HG02759 (cell line): ENCODE measurements at regions not wholly inside any gene's neighbourhood (a gene's known extent, or its start where the extent isn't known, plus 50 kb on each side); places are given as distances from the start of the nearest gene placed in this dataset.

ENCODE experiments used
- ATAC-seq: cut with Tn5 transposase; IDR thresholded peaks from one replicate; pipeline ENCODE4 v1.9.1; 2021; ENCODE audit warnings: mild to moderate bottlenecking, moderate library complexity; ENCODE audit not compliant: unreplicated experiment

GRCh38 chr3:40979962-40980361 lies 219.3 kb upstream of the CTNNB1 start:
- ATAC-seq, result no peak

- no peak for ATAC-seq
Measured at GRCh38 chr3:40980467-40980866, 218.8 kb upstream of the CTNNB1 start.

- no peak for ATAC-seq
Measured at GRCh38 chr3:40985195-40985594, 214.1 kb upstream of the CTNNB1 start.

- no peak for ATAC-seq
Measured at GRCh38 chr3:40988468-40988867, 210.8 kb upstream of the CTNNB1 start.

GRCh38 chr3:40989141-40990061 lies 209.9 kb upstream of the CTNNB1 start:
- no peak for ATAC-seq

GRCh38 chr3:40990062-40990456 lies 209.2 kb upstream of the CTNNB1 start:
- no peak for ATAC-seq

GRCh38 chr3:40992023-40992422 lies 207.3 kb upstream of the CTNNB1 start:
- ATAC-seq, result no peak

- ATAC-seq, result no peak
Measured at GRCh38 chr3:40994611-40995010, 204.7 kb upstream of the CTNNB1 start.

- no peak for ATAC-seq
Measured at GRCh38 chr3:40995271-40995670, 204.0 kb upstream of the CTNNB1 start.

GRCh38 chr3:40996382-40996781 lies 202.9 kb upstream of the CTNNB1 start:
- no peak for ATAC-seq

GRCh38 chr3:40996827-40997710 lies 202.2 kb upstream of the CTNNB1 start:
- no peak for ATAC-seq

- ATAC-seq, result no peak
Measured at GRCh38 chr3:40997711-40998519, 201.4 kb upstream of the CTNNB1 start.

- ATAC-seq, result no peak
Measured at GRCh38 chr3:40999682-41000081, 199.6 kb upstream of the CTNNB1 start.

GRCh38 chr3:41000471-41000870 lies 198.8 kb upstream of the CTNNB1 start:
- no peak for ATAC-seq

- ATAC-seq, result no peak
Measured at GRCh38 chr3:41001556-41001955, 197.7 kb upstream of the CTNNB1 start.

- ATAC-seq, result no peak
Measured at GRCh38 chr3:41002104-41002503, 197.2 kb upstream of the CTNNB1 start.

GRCh38 chr3:41007399-41007798 lies 191.9 kb upstream of the CTNNB1 start:
- ATAC-seq, result no peak

GRCh38 chr3:41011854-41012253 lies 187.5 kb upstream of the CTNNB1 start:
- no peak for ATAC-seq

- ATAC-seq, result no peak
Measured at GRCh38 chr3:41018855-41019254, 180.4 kb upstream of the CTNNB1 start.

GRCh38 chr3:41024031-41024836 lies 175.1 kb upstream of the CTNNB1 start:
- ATAC-seq, result no peak
